Colonic mucosa (tissue), 4 donors: ENCODE measurements at regions not wholly inside any gene's neighbourhood (a gene's known extent, or its start where the extent isn't known, plus 50 kb on each side); places are given as distances from the start of the nearest gene placed in this dataset.

Experiments used
- DNase-seq: peaks from one replicate; pipeline ENCODE4 v3.0.0-alpha.2; 2020
- H3K27ac ChIP-seq: fragments of 200-600 bp; one replicate; pipeline ENCODE4 v1.8.0; 2021
- H3K27me3 ChIP-seq: fragments of 200-600 bp; one replicate; pipeline ENCODE4 v1.8.0; 2021
- H3K36me3 ChIP-seq: fragments of 200-600 bp; one replicate; pipeline ENCODE4 v1.8.0; 2021
- H3K4me1 ChIP-seq: fragments of 200-600 bp; one replicate; pipeline ENCODE4 v1.8.0; 2021; ENCODE audit warnings: mild to moderate bottlenecking
- H3K4me3 ChIP-seq: fragments of 200-600 bp; one replicate; pipeline ENCODE4 v1.8.0; 2021
- H3K9ac ChIP-seq, 2 donors: one replicate each; pipeline ENCODE4 v1.7.0; 2013; ENCODE audit warnings: control low read depth in 2 of 2, low read depth in 2 of 2, low read length in 2 of 2
- H3K9me3 ChIP-seq: fragments of 200-600 bp; one replicate; pipeline ENCODE4 v1.8.0; 2021
- intact Hi-C: fragments of 100-400 bp; cut with DNase I; formaldehyde crosslinking; loops from one replicate; pipeline ENCODE4 v1.14.1; 2022
- TF ChIP-seq, protein P1 (sequence below): fragments of 200-600 bp; IDR thresholded peaks from one replicate; pipeline ENCODE4 v1.8.0; 2022; ENCODE audit warnings: antibody characterized with exemption, mild to moderate bottlenecking
- donor health status: healthy.
- donor health status: DM: no; HTN: no; CAD: no.
- donor health status: DM: no; HTN: no; CAD: no.

DNA sequence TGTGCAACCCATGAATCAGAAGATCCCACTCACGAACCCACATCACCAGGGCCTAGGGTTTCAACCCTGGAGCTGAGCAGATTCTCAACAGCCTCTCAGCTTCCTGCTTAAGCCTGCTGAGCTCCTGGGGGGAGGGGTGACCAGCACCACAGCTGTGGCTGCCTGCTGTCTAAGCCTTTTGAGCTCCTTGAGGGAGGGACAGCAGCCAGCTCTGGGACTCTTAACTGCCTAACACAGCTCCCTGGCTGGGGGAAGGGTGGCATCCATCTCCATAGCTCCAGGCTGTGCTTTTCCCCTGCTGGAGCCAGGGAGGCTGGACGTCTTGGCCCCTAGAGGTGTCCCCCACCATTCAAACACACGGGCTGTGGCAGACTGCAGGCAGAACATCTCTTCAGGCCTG is 250.3 kb downstream of the DMAC1 start:
- intact Hi-C loops: no loop called here
- H3K36me3 ChIP-seq: no peaks in the 10 kb centered on the region
- H3K9ac ChIP-seq: no peak overlapping the region
- TF ChIP-seq, protein P1, sequence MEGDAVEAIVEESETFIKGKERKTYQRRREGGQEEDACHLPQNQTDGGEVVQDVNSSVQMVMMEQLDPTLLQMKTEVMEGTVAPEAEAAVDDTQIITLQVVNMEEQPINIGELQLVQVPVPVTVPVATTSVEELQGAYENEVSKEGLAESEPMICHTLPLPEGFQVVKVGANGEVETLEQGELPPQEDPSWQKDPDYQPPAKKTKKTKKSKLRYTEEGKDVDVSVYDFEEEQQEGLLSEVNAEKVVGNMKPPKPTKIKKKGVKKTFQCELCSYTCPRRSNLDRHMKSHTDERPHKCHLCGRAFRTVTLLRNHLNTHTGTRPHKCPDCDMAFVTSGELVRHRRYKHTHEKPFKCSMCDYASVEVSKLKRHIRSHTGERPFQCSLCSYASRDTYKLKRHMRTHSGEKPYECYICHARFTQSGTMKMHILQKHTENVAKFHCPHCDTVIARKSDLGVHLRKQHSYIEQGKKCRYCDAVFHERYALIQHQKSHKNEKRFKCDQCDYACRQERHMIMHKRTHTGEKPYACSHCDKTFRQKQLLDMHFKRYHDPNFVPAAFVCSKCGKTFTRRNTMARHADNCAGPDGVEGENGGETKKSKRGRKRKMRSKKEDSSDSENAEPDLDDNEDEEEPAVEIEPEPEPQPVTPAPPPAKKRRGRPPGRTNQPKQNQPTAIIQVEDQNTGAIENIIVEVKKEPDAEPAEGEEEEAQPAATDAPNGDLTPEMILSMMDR: no peak
- no peaks in the 10 kb centered on the region for H3K4me1 ChIP-seq
- H3K27ac ChIP-seq: no peak overlapping the region
- no peak overlapping the region for H3K4me3 ChIP-seq
- no peaks in the 10 kb centered on the region for H3K27me3 ChIP-seq
- no peaks in the 10 kb centered on the region for H3K9me3 ChIP-seq
- no peak for DNase-seq

DNA sequence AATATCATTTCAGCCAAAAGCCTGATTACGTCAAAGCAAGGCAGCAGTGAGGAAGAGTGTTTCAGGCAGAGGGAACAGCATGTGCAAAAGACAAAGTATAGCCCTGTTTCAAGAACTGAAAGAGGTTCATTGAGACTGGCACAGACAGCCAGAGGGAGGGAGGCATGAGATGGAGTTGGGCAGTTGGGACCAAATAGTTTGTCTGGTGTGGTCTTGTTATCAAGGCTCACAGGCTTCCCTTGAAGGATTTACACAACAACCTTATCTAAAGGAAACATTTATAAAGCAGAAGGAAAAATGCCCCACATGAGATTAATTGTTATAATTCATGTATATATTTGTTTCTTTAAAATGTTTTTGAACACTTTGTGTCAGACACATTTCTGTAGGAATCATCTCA is 253.3 kb downstream of the DMAC1 start:
- H3K9me3 ChIP-seq: no peaks in the 10 kb centered on the region
- no peaks in the 10 kb centered on the region for H3K36me3 ChIP-seq
- H3K27me3 ChIP-seq: no peaks in the 10 kb centered on the region
- H3K9ac ChIP-seq: no peak overlapping the region
- H3K4me1 ChIP-seq: no peaks in the 10 kb centered on the region
- TF ChIP-seq, protein P1: no peak
- DNase-seq: no peak
- H3K4me3 ChIP-seq: no peak overlapping the region
- H3K27ac ChIP-seq: no peak overlapping the region
- intact Hi-C loops: no loop called here

GRCh38 chr9:7545371-7546165 is 254.0 kb downstream of the DMAC1 start:
- DNase-seq: no peak

DNA sequence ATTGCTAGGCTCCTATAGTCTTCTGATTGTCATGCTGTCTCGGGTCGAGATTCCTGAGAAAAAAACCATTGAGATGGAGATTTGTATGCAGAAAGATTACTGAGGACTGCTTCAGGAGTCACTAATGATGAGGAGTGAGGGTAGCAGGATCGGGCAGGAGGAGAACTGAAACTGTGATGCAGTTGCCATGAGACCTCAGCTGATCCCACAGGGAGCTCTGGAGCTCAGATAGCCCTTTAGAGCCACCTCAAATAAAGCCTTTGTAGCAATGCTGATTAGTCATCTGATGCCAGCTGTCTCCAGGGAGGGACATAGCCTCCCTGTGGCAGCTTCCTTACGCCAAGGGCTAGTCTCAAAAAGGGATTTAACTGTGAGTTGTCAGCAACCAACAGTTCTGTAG is 256.9 kb downstream of the DMAC1 start:
- Histone ChIP-seq H3K27ac (no peak overlapping the region), H3K36me3 (no peaks in the 10 kb centered on the region), H3K4me3 (no peak overlapping the region), H3K4me1 (no peaks in the 10 kb centered on the region), H3K9me3 (no peaks in the 10 kb centered on the region), H3K27me3 (no peaks in the 10 kb centered on the region), H3K9ac (no peak overlapping the region)
- TF ChIP-seq, protein P1: no peak
- no peak for DNase-seq
- intact Hi-C loops: loop anchor here (5.0 kb wide), 1 partner anchor 490 kb away; no protein-coding TSS in a partner anchor

More at GRCh38 chr9:7545371-7546165, 254.0 kb downstream of the DMAC1 start:
- no peaks in the 10 kb centered on the region for H3K27me3 ChIP-seq
- no peaks in the 10 kb centered on the region for H3K4me1 ChIP-seq
- no peaks in the 10 kb centered on the region for H3K36me3 ChIP-seq
- H3K27ac ChIP-seq: no peak overlapping the region
- intact Hi-C loops: no loop called here
- H3K4me3 ChIP-seq: no peak overlapping the region
- TF ChIP-seq, protein P1: no peak
- no peak overlapping the region for H3K9ac ChIP-seq
- H3K9me3 ChIP-seq: no peaks in the 10 kb centered on the region

DNA sequence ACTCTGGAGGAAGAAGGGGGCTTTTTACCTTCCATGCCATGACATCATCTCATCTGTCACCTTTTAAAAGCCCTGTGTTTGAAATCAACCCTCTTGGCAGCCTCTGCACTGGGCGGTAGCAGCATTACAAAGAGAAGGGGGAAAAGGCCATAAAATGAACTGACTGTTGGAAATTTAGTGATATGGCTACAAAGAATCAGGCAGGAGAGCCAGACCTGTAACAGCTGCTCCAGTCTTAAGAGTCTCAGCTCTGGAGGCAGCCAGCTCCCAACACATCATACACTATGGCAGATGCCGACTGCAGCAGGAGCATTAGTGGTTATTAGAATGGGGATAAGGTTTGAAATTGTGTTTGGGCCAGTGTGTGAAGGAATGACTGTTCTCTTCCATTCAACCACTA is 257.5 kb downstream of the DMAC1 start:
- DNase-seq: no peak
- H3K4me1 ChIP-seq: no peaks in the 10 kb centered on the region
- intact Hi-C loops: loop anchor here (5.0 kb wide), 1 partner anchor 490 kb away; no protein-coding TSS in a partner anchor
- no peak overlapping the region for H3K9ac ChIP-seq
- H3K36me3 ChIP-seq: no peaks in the 10 kb centered on the region
- H3K27ac ChIP-seq: no peak overlapping the region
- H3K9me3 ChIP-seq: no peaks in the 10 kb centered on the region
- H3K27me3 ChIP-seq: no peaks in the 10 kb centered on the region
- no peak overlapping the region for H3K4me3 ChIP-seq
- TF ChIP-seq, protein P1: no peak
